Thyroid gland (tissue), 4 donors: ENCODE measurements at regions not wholly inside any gene's neighbourhood (a gene's known extent, or its start where the extent isn't known, plus 50 kb on each side); places are given as distances from the start of the nearest gene placed in this dataset.

Experiments
- DNase-seq, 2 donors: peaks; one replicate each; pipeline ENCODE4 v3.0.0-alpha.2; 2019
- H3K27ac ChIP-seq, 3 donors: fragments of 200-600 bp; sonication (generic); 1 replicate in 2 of 3; 2 replicates in 1 of 3; pipeline ENCODE4 v1.5.1; 2016 to 2019; ENCODE audit warnings: mild to moderate bottlenecking in 1 of 3, moderate library complexity in 1 of 3
- H3K27me3 ChIP-seq: fragments of 200-600 bp; sonication (generic); one replicate; pipeline ENCODE4 v1.5.1; 2019
- H3K36me3 ChIP-seq, 2 donors: fragments of 200-600 bp; sonication (generic); one replicate each; pipeline ENCODE4 v1.5.1; 2016 to 2019
- H3K4me1 ChIP-seq, 2 donors: fragments of 200-600 bp; sonication (generic); one replicate each; pipeline ENCODE4 v1.5.1; 2017 to 2019
- H3K4me3 ChIP-seq, 3 donors: fragments of 200-600 bp; sonication (generic); replicated peaks in 1 of 3; 1 replicate in 2 of 3; 2 replicates in 1 of 3; pipeline ENCODE4 v1.5.1; 2016; ENCODE audit warnings: mild to moderate bottlenecking in 1 of 3
- H3K9me3 ChIP-seq: fragments of 200-600 bp; sonication (generic); one replicate; pipeline ENCODE4 v1.5.1; 2017
- CTCF ChIP-seq, 6 experiments: fragments of 200-600 bp in 3 of 6; fragments of 450-650 bp in 3 of 6; sonication (generic) in 3 of 6; IDR thresholded peaks; one replicate each; pipeline ENCODE4 v1.5.1; 2016 to 2019; ENCODE audit warnings: antibody characterized with exemption in 6 of 6, mild to moderate bottlenecking in 2 of 6, inconsistent platforms in 1 of 6, moderate library complexity in 1 of 6
- POLR2A ChIP-seq, 2 donors: fragments of 450-650 bp; IDR thresholded peaks; one replicate each; pipeline ENCODE4 v1.6.1; 2017; ENCODE audit warnings: antibody characterized with exemption in 2 of 2, mild to moderate bottlenecking in 2 of 2, moderate library complexity in 1 of 2
- WGBS, 2 donors: methylation state at CpG; one replicate each; pipeline ENCODE4 v1.1.5; 2017; 5-methylcytosine and 5-hydroxymethylcytosine counted together
- intact Hi-C: fragments of 100-400 bp; cut with DNase I; formaldehyde crosslinking; loops from one replicate; pipeline ENCODE4 v1.15.1; 2023

- no peak for TF ChIP-seq CTCF (IDR thresholded peaks at IDR 0.05)
- WGBS, 2 donors, result 74 to 87% methylated on average over 3 of the region's 3 CpGs
- Histone ChIP-seq H3K4me1 (no peaks in the 10 kb centered on the region), H3K4me3 (no peak overlapping the region), H3K27ac (no peak overlapping the region), H3K9me3 (no peaks in the 10 kb centered on the region), H3K27me3 (no peaks in the 10 kb centered on the region), H3K36me3 (no peaks in the 10 kb centered on the region)
- DNase-seq, result no peak
- intact Hi-C loops, result no loop called here
These were observed 84.8 kb downstream of the PCDH1 start for GRCh38 chr5:141793403-141793802.

- no peaks in the 10 kb centered on the region for H3K36me3 ChIP-seq
- intact Hi-C loops, result no loop called here
- 84 to 91% methylated on average over 3 of the region's 3 CpGs for WGBS, 2 donors
These were observed 87.6 kb downstream of the PCDH1 start for GRCh38 chr5:141790630-141791029.

GRCh38 chr5:141789330-141789729, 88.9 kb downstream of the PCDH1 start:
- H3K27ac ChIP-seq, result no peak overlapping the region
- no peaks in the 10 kb centered on the region for H3K9me3 ChIP-seq
- no peaks in the 10 kb centered on the region for H3K4me1 ChIP-seq
- TF ChIP-seq POLR2A (IDR thresholded peaks at IDR 0.05) (no peak), CTCF (IDR thresholded peaks at IDR 0.05) (no peak)
- no peaks in the 10 kb centered on the region for H3K27me3 ChIP-seq
- no peak for DNase-seq
- intact Hi-C loops, result no loop called here
- no peaks in the 10 kb centered on the region for H3K36me3 ChIP-seq
- 82 to 85% methylated on average over 5 of the region's 5 CpGs for WGBS, 2 donors
- H3K4me3 ChIP-seq, result no peak overlapping the region

More at GRCh38 chr5:141790630-141791029, 87.6 kb downstream of the PCDH1 start:
- Histone ChIP-seq H3K27ac (no peak overlapping the region), H3K4me3 (no peak overlapping the region), H3K9me3 (no peaks in the 10 kb centered on the region), H3K4me1 (no peaks in the 10 kb centered on the region), H3K27me3 (no peaks in the 10 kb centered on the region)
- DNase-seq, result no peak
- no peak for TF ChIP-seq POLR2A (IDR thresholded peaks at IDR 0.05)
- TF ChIP-seq CTCF (IDR thresholded peaks at IDR 0.05), result no peak

GRCh38 chr5:141788296-141788970, 89.8 kb downstream of the PCDH1 start:
- DNase-seq, result no peak
- no peak for TF ChIP-seq CTCF (IDR thresholded peaks at IDR 0.05)
- TF ChIP-seq POLR2A (IDR thresholded peaks at IDR 0.05), result no peak
- no peaks in the 10 kb centered on the region for H3K36me3 ChIP-seq
- H3K27me3 ChIP-seq, result no peaks in the 10 kb centered on the region
- no peak overlapping the region for H3K4me3 ChIP-seq
- H3K4me1 ChIP-seq, result no peaks in the 10 kb centered on the region
- no peaks in the 10 kb centered on the region for H3K9me3 ChIP-seq
- no peak overlapping the region for H3K27ac ChIP-seq
- intact Hi-C loops, result no loop called here
- WGBS, 2 donors, result 80 to 81% methylated on average over 6 of the region's 6 CpGs

- no peak for DNase-seq
- no peak for TF ChIP-seq POLR2A (IDR thresholded peaks at IDR 0.05)
- intact Hi-C loops, result no loop called here
These were observed 90.8 kb downstream of the PCDH1 start for GRCh38 chr5:141787376-141787775.

More at GRCh38 chr5:141787376-141787775, 90.8 kb downstream of the PCDH1 start:
- H3K27ac ChIP-seq, result no peak overlapping the region
- no peaks in the 10 kb centered on the region for H3K27me3 ChIP-seq
- no peak overlapping the region for H3K4me3 ChIP-seq
- WGBS, 2 donors, result 61 to 72% methylated on average over 3 of the region's 3 CpGs
- H3K9me3 ChIP-seq, result no peaks in the 10 kb centered on the region
- no peaks in the 10 kb centered on the region for H3K4me1 ChIP-seq
- H3K36me3 ChIP-seq, result no peaks in the 10 kb centered on the region
